GM12875 (cell line): ENCODE measurements at regions not wholly inside any gene's neighbourhood (a gene's known extent, or its start where the extent isn't known, plus 50 kb on each side); places are given as distances from the start of the nearest gene placed in this dataset.
"Not testable (repeated sequence)": the region's sequence is repeated elsewhere in the genome, so short reads cannot be mapped to it uniquely, and the experiment has no call there.

Experiments used
- H3K4me3 ChIP-seq: one replicate; pipeline ENCODE4 v1.5.1; 2011; ENCODE audit warnings: low read depth, low read length, control low read depth
- TF ChIP-seq, protein P1 (sequence below): IDR thresholded peaks from 2 replicates; pipeline ENCODE4 v1.5.1; 2011; ENCODE audit warnings: low read depth, mild to moderate bottlenecking, control low read depth, inconsistent platforms, low read length, moderate library complexity, borderline replicate concordance; ENCODE audit not compliant: insufficient read depth

DNA sequence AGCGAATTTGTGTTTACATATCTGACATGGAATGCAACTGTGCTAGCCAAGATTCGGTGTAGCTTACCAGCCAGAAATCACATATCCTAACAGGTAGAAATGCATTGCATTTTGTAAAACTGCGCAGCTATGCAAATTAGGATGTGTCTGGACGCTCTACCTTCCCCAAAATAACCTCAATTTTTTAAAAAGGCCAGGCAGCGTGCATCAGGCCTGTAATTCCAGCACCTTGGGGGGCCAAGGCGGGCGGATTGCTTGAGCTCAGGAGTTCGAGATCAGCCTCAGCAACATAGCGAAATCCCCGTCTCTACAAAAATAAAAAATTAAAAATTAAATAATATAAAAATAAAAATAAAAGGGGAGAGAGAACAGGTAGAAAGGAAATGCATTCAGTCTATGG, 305.0 kb downstream of the TYW1 start:
- H3K4me3 ChIP-seq = peak overlapping the region; percentile 93
- TF ChIP-seq, protein P1, sequence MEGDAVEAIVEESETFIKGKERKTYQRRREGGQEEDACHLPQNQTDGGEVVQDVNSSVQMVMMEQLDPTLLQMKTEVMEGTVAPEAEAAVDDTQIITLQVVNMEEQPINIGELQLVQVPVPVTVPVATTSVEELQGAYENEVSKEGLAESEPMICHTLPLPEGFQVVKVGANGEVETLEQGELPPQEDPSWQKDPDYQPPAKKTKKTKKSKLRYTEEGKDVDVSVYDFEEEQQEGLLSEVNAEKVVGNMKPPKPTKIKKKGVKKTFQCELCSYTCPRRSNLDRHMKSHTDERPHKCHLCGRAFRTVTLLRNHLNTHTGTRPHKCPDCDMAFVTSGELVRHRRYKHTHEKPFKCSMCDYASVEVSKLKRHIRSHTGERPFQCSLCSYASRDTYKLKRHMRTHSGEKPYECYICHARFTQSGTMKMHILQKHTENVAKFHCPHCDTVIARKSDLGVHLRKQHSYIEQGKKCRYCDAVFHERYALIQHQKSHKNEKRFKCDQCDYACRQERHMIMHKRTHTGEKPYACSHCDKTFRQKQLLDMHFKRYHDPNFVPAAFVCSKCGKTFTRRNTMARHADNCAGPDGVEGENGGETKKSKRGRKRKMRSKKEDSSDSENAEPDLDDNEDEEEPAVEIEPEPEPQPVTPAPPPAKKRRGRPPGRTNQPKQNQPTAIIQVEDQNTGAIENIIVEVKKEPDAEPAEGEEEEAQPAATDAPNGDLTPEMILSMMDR = no peak

DNA sequence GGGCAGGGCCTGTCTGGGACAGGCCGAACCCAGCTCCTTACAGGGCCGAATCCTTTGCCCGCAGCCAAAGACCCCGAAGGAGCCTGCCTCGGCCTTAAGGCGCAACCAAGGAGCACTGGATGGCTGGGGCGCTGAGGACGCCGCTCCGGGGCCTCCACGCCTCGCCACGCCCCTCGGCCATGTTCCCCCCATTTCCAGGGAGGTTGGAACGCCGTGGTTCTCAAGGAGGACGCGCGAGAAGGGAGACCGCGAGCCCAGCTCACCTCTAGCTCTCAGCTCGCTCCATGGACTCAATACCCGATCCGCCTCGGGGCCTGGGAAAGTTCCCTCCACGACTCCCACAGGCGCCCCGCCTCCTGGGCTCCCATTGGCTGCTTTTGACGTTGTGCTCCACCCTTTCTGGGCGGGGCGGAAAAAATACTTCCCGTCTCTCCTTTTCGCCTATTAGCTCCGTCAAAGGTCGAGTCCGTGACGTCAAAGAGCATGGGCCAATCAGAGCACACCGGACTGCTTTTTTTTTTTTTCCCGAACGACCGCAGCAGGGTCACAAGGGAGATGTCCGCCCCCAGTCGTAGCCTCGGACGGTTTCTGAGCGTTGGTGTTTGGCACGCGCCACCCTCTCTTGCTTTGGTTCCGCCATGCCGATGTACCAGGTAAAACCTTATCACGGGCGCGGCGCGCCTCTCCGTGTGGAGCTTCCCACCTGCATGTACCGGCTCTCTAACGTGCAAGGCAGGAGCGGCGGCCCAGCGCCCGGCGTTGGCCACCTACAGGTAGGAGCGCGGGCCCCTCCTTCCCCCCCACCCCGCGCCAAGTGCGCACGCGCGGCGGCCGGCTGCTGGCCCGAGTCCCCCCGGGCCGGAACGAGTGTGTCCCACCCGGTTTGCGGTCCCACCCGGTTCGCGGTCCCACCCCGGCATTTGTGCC, 305.7 kb downstream of the TYW1 start:
- TF ChIP-seq, protein P1 = 0 out of 2 replicates have a peak, but pooled peaks have one; percentile 26

DNA sequence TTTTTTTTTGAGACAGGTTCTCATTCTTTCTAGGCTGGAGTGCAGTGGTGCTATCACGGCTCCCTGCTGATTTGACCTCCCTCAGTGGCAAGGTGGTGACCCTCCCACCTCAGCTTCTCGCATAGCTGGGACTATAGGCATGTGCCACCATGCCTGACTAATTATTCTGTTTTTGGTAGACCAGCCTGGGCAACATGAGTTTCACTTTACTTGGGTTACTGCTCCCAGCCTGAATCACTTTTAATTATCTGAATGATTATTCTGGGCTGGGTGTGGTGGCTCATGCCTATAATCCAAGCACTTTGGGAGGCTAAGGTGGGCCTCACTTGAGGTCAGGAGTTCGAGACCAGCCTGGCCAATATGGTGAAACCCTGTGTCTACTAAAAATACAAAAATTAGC, 308.2 kb downstream of the TYW1 start:
- not testable (repeated sequence) for H3K4me3 ChIP-seq

More for the DNA sequence above, 305.7 kb downstream of the TYW1 start:
- peak overlapping the region; percentile 93 for H3K4me3 ChIP-seq

DNA sequence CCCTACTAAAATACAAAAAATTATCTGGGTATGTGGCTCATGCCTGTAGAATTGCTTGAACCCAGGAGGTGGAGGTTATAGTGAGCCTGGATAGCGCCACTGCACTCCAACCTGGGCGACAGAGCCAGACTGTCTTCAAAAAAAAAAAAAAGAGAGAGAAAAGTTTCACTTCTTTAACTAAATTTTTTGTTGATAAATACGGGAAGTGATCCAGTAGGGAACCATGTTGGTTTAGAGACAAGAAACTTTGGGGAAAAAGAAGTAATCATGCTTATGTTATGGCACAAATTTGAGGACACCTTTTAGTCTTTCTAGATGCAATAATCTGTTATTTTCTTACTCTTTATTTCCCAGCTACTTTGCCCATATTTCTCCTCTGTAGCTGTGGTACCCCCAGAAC, 309.7 kb downstream of the TYW1 start:
- H3K4me3 ChIP-seq = no peak overlapping the region
- TF ChIP-seq, protein P1 = no peak

DNA sequence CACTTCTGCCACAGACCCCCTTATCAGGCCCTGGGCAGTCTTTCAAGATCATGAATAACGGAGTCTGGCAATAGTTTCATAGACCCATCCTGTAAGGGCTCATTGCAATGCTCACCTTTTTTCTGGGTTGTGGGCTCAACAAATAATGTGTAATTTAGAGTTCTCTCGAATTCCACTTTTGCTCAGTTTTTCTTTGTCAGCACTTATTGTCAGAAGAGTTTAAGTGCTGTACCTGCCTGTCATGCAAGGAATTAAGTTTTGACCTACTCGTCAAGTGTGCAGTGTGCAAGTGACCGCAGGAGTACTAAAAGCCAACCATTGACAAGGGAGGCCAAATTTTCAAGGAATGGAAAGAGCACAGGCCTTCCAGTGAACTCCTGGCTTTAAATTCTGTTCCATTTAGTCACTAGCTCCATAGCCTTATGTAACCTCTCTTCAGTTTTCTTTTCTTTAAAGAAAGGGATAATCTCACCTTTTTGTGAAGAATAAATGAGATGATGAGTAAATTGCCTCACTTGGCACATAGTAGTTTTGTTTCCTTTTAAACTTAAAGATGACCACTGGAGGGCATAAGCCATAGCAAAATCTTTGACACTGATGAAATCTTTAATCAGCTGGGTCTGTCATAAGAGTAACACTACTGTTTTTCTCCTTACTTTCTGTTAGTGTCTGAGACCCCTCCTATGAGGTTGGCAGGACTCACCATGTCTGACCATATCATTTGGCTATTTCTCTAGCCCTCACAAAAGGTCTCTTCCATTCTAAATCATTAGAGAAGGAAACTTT, 313.3 kb downstream of the TYW1 start:
- TF ChIP-seq, protein P1 = no peak
- no peak overlapping the region for H3K4me3 ChIP-seq

DNA sequence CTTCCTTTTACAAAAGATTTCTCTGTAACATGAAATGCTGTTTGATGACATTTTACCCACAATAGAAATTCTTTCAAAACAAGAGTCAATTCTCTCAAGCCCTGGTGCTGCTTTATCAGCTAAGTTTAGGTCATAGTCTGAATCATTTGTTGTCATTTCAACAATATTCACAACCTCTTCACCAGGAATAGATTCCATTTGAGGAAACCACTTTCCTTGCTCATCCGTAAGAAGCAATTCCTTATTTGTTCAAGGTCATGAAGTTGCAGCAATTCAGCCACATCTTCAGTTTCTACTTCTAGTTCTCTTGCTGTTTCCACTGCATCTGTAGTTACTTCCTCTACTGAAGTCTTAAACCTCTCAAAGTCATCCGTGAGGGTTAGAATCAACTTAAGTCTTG, 315.3 kb downstream of the TYW1 start:
- H3K4me3 ChIP-seq = no peak overlapping the region
- TF ChIP-seq, protein P1 = no peak

DNA sequence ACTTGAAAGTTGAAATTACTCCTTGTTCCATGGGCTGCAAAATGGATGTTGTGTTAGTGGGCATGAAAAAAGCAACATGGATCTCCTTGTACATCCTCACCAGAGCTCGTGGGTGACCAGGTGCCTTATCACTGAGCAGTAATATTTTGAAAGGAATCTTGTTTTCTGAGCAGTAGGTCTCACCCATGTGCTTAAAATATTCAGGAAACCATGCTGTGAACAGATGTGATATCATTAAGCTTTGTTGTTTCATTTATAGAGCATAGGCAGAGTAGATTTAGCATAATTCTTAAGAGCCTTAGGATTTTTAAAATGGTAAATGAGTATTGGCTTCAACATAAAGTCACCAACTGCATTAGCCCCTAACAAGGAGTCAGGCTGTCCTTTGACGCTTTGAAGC, 316.6 kb downstream of the TYW1 start:
- TF ChIP-seq, protein P1 = no peak

DNA sequence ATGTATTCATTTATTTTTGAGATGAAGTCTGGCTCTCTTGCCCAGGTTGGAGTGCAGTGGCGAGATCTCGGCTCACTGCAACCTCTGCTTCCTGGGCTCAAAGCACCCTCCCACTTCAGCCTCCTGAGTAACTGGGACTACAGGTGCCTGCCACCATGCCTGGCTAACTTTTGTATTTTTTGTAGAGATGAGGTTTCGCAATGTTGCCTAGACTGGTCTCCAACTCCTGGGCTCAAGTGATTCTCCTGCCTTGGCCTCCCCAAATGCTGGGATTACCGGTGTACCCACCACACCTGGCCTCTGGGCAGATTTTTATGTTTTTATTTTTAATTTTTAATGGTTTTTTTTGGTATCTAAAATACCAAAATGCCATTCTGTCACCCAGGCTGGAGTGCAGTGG, 320.3 kb downstream of the TYW1 start:
- H3K4me3 ChIP-seq = not testable (repeated sequence)

More for the DNA sequence above, 316.6 kb downstream of the TYW1 start:
- no peak overlapping the region for H3K4me3 ChIP-seq

DNA sequence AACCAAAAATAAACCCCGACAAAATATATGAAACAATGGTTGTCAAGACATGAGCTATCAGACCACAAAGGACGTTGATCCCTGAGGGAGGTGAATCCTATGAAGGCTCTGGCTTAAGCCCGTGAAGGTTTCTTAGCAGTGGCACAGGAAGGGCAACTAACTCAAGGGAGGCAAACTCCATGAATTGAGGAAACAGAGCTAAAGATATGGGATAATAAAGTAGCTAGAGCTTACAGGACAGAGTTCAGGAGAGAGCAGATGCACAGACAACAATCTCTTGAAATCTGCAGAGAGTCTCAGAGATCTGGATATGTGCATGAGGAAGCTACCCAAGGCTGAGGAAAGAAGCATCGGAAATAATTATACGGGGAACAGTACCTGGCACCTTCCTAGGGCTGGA, 331.6 kb downstream of the TYW1 start:
- not testable (repeated sequence) for H3K4me3 ChIP-seq

DNA sequence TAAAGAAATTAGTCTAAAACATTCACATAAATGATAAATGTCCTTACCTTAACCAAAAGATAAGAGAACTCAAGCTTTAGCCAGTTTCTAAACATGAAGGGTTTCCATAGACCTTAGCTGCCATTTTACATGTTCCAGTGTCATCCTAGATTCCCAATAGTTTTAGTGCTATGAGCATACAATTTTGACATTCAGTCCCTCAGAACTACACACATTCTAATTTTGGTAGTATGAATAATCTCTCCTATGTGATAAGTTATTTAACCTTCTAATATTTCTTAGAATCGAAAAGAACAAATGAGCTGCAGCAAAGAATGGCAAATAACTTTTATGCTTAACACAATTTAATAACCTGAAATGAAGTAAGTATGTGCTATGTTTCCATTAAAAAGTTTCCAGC, 338.5 kb downstream of the TYW1 start:
- not testable (repeated sequence) for H3K4me3 ChIP-seq

DNA sequence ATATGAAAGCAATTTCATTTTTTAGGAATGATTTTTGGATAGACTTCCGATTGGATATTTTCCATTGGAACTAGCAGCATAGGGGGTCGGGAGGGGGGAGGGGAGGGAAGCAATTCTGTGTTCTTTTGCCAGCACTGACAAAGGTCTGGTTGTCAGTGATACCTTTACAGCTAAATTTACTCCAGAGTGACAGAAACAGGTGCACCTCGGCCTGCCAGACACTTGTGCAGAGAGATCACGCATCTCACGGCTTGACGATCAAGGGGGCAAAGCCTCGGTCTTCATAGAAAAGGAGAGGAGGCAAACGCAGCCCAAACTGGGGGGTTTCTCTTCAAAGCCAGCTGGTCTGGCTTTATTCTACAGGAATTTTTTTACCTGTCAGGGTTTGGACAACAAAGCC, 339.0 kb downstream of the TYW1 start:
- not testable (repeated sequence) for H3K4me3 ChIP-seq
